Esophagus squamous epithelium (tissue), 4 donors: ENCODE measurements at regions not wholly inside any gene's neighbourhood (a gene's known extent, or its start where the extent isn't known, plus 50 kb on each side); places are given as distances from the start of the nearest gene placed in this dataset.

Experiments used
- POLR2A ChIP-seq, 4 donors: fragments of 450-650 bp; IDR thresholded peaks; one replicate each; pipeline ENCODE4 v1.6.1; 2017; ENCODE audit warnings: antibody characterized with exemption in 4 of 4, mild to moderate bottlenecking in 4 of 4, moderate library complexity in 3 of 4
- TF ChIP-seq, protein P1 (sequence below), 6 experiments: fragments of 450-650 bp in 4 of 6; fragments of 200-600 bp in 2 of 6; sonication (generic) in 2 of 6; IDR thresholded peaks; one replicate each; pipeline ENCODE4 v1.5.1; 2016 to 2019; ENCODE audit warnings: antibody characterized with exemption in 6 of 6, mild to moderate bottlenecking in 4 of 6, moderate library complexity in 4 of 6

DNA sequence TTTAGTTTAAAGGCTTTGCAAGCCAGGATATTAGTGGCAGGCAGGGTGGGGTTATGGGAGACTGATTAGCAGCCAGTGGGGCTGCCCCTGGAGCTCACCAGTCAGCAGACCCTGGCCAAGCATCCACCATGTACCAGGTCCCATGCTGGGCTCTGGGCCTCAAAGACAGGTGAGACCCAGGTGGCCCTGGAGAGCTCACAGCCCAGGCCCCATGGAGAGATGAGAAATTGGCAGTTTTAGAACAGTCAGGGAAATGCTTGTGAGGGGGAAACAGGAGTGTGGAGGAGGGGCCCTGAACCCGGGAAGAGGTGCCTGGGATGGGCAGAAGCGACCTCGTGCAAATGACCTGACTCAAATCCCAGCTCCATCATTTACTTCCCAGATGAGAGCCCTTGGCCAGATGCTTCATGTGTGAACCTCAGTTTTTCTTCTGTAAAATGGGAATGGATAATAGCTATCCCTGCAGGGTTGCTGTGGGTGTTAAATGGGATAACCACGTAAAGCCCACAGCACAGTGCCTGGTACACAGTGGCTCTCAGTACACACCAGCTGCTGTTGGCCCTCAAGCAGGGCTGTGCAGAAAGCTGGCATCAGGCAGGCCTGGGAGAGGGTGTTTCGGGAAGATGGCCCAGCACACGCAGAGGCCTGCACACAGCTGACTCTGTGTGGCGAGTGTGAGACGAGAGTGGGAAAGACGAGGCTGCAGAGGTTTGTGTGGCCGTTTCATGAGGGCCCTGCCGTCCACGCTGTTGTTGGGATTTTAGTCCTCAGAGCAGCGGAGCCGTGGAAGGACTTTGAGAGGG, 518.5 kb downstream of the PTPRU start:
- TF ChIP-seq, protein P1, sequence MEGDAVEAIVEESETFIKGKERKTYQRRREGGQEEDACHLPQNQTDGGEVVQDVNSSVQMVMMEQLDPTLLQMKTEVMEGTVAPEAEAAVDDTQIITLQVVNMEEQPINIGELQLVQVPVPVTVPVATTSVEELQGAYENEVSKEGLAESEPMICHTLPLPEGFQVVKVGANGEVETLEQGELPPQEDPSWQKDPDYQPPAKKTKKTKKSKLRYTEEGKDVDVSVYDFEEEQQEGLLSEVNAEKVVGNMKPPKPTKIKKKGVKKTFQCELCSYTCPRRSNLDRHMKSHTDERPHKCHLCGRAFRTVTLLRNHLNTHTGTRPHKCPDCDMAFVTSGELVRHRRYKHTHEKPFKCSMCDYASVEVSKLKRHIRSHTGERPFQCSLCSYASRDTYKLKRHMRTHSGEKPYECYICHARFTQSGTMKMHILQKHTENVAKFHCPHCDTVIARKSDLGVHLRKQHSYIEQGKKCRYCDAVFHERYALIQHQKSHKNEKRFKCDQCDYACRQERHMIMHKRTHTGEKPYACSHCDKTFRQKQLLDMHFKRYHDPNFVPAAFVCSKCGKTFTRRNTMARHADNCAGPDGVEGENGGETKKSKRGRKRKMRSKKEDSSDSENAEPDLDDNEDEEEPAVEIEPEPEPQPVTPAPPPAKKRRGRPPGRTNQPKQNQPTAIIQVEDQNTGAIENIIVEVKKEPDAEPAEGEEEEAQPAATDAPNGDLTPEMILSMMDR (IDR thresholded peaks at IDR 0.05), result no peak
- TF ChIP-seq POLR2A (IDR thresholded peaks at IDR 0.05), result no peak
